Loucy (cell line): ENCODE measurements at regions not wholly inside any gene's neighbourhood (a gene's known extent, or its start where the extent isn't known, plus 50 kb on each side); places are given as distances from the start of the nearest gene placed in this dataset.

ENCODE experiments used
- CTCF ChIP-seq: fragments of 200-600 bp; sonication (generic); conservative IDR thresholded peaks from 2 replicates; pipeline ENCODE4 v1.5.1; 2014; ENCODE audit warnings: mild to moderate bottlenecking, antibody characterized with exemption, low read length
- EZH2phosphoT487 ChIP-seq: fragments of 200-600 bp; IDR thresholded peaks from 2 replicates; pipeline ENCODE4 v1.6.1; 2018; ENCODE audit warnings: antibody characterized with exemption, mild to moderate bottlenecking, moderate library complexity, borderline replicate concordance

DNA sequence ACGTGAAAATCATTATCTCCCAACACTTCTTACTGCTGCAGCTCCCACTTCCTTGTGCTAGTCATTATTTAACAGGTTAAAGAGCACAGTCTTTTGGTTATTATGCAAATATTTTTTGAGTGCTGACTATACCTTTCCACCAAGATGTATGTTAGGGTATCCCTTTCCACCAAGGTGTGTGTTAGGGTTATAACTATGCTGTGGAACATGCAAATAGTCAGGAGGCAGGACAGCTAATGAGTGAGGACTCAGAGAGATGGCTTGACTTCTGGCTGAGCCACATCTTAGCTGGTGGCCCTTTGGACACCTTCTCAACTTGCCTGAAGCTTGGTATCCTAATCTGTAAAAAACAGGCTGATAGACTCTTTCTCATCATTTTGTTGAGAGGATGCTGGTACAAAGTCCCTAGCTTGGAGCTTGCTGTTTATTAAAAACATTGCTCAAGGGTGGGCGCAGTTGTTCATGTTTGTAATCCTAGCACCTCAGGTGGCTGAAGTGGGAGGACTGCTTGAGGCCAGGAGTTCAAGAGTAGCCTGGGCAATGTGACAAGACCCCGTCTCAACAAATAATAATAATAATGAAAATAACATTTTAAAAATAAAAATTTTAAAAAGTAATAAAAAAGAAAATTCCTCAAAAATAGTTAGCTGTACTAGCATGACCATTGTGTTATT is 160.5 kb upstream of the ADAMTS9 start:
- TF ChIP-seq CTCF: no peak
- no peak for TF ChIP-seq EZH2phosphoT487
